Loucy (cell line): ENCODE measurements at regions not wholly inside any gene's neighbourhood (a gene's known extent, or its start where the extent isn't known, plus 50 kb on each side); places are given as distances from the start of the nearest gene placed in this dataset.

ENCODE experiments used
- H2AFZ ChIP-seq: fragments of 200-600 bp; sonication (generic); 2 replicates; pipeline ENCODE4 v1.6.0; 2016; ENCODE audit warnings: antibody characterized with exemption, mild to moderate bottlenecking, low read length, moderate library complexity
- H3F3A ChIP-seq: fragments of 200-600 bp; 2 replicates; pipeline ENCODE4 v1.6.0; 2016; ENCODE audit warnings: antibody characterized with exemption, low read depth, mild to moderate bottlenecking
- H3K27me3 ChIP-seq: fragments of 200-600 bp; sonication (generic); 2 replicates; pipeline ENCODE4 v1.6.1; 2014; ENCODE audit warnings: low read length, mild to moderate bottlenecking; ENCODE audit not compliant: insufficient read depth, poor library complexity, severe bottlenecking
- H3K36me3 ChIP-seq: fragments of 200-600 bp; sonication (generic); 2 replicates; pipeline ENCODE4 v1.6.1; 2016; ENCODE audit warnings: low read length; ENCODE audit not compliant: insufficient read depth
- H3K4me1 ChIP-seq: fragments of 200-600 bp; sonication (generic); 2 replicates; pipeline ENCODE4 v1.5.1; 2014; ENCODE audit warnings: low read length, mild to moderate bottlenecking; ENCODE audit not compliant: insufficient read depth, poor library complexity, severe bottlenecking
- H3K4me2 ChIP-seq: fragments of 200-600 bp; sonication (generic); 2 replicates; pipeline ENCODE4 v1.6.0; 2014; ENCODE audit warnings: antibody characterized with exemption, low read length, low read depth, mild to moderate bottlenecking; ENCODE audit not compliant: poor library complexity, severe bottlenecking
- H3K4me3 ChIP-seq: fragments of 200-600 bp; sonication (generic); 2 replicates; pipeline ENCODE4 v1.5.1; 2014; ENCODE audit warnings: low read length, mild to moderate bottlenecking, mixed read lengths; ENCODE audit not compliant: poor library complexity, severe bottlenecking
- H3K79me2 ChIP-seq: fragments of 200-600 bp; sonication (generic); 2 replicates; pipeline ENCODE4 v1.6.1; 2014; ENCODE audit warnings: low read length; ENCODE audit not compliant: insufficient read depth
- H3K9ac ChIP-seq: fragments of 200-600 bp; sonication (generic); 2 replicates; pipeline ENCODE4 v1.6.0; 2014; ENCODE audit warnings: mild to moderate bottlenecking, low read depth, low read length, moderate library complexity; ENCODE audit not compliant: poor library complexity, severe bottlenecking
- H3K9me2 ChIP-seq: fragments of 200-600 bp; sonication (generic); replicated peaks from 2 replicates; pipeline ENCODE4 v1.6.1; 2016; ENCODE audit warnings: low read depth, low read length, mixed read lengths
- H3K9me3 ChIP-seq: fragments of 200-600 bp; sonication (generic); 2 replicates; pipeline ENCODE4 v1.6.1; 2014; ENCODE audit warnings: mild to moderate bottlenecking, antibody characterized with exemption, low read length, low read depth; ENCODE audit not compliant: insufficient read depth
- H4K20me1 ChIP-seq: fragments of 200-600 bp; sonication (generic); 2 replicates; pipeline ENCODE4 v1.6.0; 2014; ENCODE audit warnings: antibody characterized with exemption, low read length, mild to moderate bottlenecking; ENCODE audit not compliant: insufficient read depth, poor library complexity, severe bottlenecking
- EZH2phosphoT487 ChIP-seq: fragments of 200-600 bp; IDR thresholded peaks from 2 replicates; pipeline ENCODE4 v1.6.1; 2018; ENCODE audit warnings: antibody characterized with exemption, mild to moderate bottlenecking, moderate library complexity, borderline replicate concordance
- TF ChIP-seq, protein P1 (sequence below): fragments of 200-600 bp; sonication (generic); conservative IDR thresholded peaks from 2 replicates; pipeline ENCODE4 v1.5.1; 2014; ENCODE audit warnings: mild to moderate bottlenecking, antibody characterized with exemption, low read length

GRCh38 chr14:55781046-55781445, 201.0 kb downstream of the KTN1 start:
- Histone ChIP-seq H3K9ac (no peak overlapping the region), H3K9me3 (no peaks in the 10 kb centered on the region), H3K4me3 (no peak overlapping the region), H4K20me1 (no peaks in the 10 kb centered on the region), H2AFZ (no peak overlapping the region), H3K4me2 (no peak overlapping the region), H3K9me2 (no peaks in the 10 kb centered on the region), H3K4me1 (no peaks in the 10 kb centered on the region), H3F3A (no peaks in the 10 kb centered on the region), H3K36me3 (no peaks in the 10 kb centered on the region), H3K27me3 (no peaks in the 10 kb centered on the region), H3K79me2 (no peaks in the 10 kb centered on the region)
- TF ChIP-seq, protein P1, sequence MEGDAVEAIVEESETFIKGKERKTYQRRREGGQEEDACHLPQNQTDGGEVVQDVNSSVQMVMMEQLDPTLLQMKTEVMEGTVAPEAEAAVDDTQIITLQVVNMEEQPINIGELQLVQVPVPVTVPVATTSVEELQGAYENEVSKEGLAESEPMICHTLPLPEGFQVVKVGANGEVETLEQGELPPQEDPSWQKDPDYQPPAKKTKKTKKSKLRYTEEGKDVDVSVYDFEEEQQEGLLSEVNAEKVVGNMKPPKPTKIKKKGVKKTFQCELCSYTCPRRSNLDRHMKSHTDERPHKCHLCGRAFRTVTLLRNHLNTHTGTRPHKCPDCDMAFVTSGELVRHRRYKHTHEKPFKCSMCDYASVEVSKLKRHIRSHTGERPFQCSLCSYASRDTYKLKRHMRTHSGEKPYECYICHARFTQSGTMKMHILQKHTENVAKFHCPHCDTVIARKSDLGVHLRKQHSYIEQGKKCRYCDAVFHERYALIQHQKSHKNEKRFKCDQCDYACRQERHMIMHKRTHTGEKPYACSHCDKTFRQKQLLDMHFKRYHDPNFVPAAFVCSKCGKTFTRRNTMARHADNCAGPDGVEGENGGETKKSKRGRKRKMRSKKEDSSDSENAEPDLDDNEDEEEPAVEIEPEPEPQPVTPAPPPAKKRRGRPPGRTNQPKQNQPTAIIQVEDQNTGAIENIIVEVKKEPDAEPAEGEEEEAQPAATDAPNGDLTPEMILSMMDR = no peak
- TF ChIP-seq EZH2phosphoT487 = no peak

GRCh38 chr14:55782166-55782565, 202.2 kb downstream of the KTN1 start:
- Histone ChIP-seq H3K4me2 (no peak overlapping the region), H4K20me1 (no peaks in the 10 kb centered on the region), H3K9me3 (no peaks in the 10 kb centered on the region), H3K4me3 (no peak overlapping the region), H3K79me2 (no peaks in the 10 kb centered on the region), H3K9me2 (no peaks in the 10 kb centered on the region), H2AFZ (no peak overlapping the region), H3K9ac (no peak overlapping the region), H3K4me1 (no peaks in the 10 kb centered on the region), H3F3A (no peaks in the 10 kb centered on the region), H3K27me3 (no peaks in the 10 kb centered on the region), H3K36me3 (no peaks in the 10 kb centered on the region)
- TF ChIP-seq EZH2phosphoT487 = no peak
- TF ChIP-seq, protein P1 = no peak

GRCh38 chr14:55789406-55789805, 209.4 kb downstream of the KTN1 start:
- Histone ChIP-seq H3K4me3 (no peak overlapping the region), H3K9me3 (no peaks in the 10 kb centered on the region), H3K27me3 (no peaks in the 10 kb centered on the region), H3K9me2 (no peaks in the 10 kb centered on the region), H2AFZ (no peak overlapping the region), H4K20me1 (no peaks in the 10 kb centered on the region), H3K79me2 (no peaks in the 10 kb centered on the region), H3K4me2 (no peak overlapping the region), H3K36me3 (no peaks in the 10 kb centered on the region), H3K9ac (no peak overlapping the region), H3F3A (no peaks in the 10 kb centered on the region), H3K4me1 (no peaks in the 10 kb centered on the region)
- TF ChIP-seq, protein P1 = no peak
- TF ChIP-seq EZH2phosphoT487 = no peak
